B cell (primary cell): ENCODE measurements at regions not wholly inside any gene's neighbourhood (a gene's known extent, or its start where the extent isn't known, plus 50 kb on each side); places are given as distances from the start of the nearest gene placed in this dataset.

ENCODE experiments used
- EZH2 ChIP-seq: IDR thresholded peaks from 2 replicates; pipeline ENCODE4 v1.6.1; 2012; ENCODE audit warnings: borderline replicate concordance, low read depth, mild to moderate bottlenecking, moderate library complexity, low read length; ENCODE audit not compliant: insufficient read depth, poor library complexity, severe bottlenecking
- TF ChIP-seq, protein P1 (sequence below): fragments of 200-600 bp; IDR thresholded peaks from one replicate; pipeline ENCODE4 v1.8.0; 2022; ENCODE audit warnings: antibody characterized with exemption, mild to moderate bottlenecking

DNA sequence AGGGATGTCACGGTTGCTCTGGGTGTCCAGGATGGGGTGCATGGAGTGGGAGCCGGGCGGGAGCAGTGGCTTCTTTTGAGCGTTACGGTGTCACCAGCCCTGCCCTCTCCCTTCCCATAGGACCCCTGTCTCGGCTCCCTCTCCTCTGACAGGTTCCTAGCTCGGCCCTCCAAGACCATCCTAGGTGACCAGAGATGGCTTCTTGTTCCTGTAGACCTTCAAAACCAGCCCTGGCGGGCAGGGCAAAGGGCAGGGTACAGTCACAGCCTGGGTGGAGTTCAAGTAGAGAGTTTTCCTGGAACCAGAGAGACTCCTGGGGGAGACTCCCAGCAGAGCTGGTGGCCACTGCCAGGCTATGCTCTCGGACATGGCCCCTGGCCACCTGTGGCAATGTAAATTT, 345.6 kb upstream of the AJAP1 start:
- no peak for TF ChIP-seq EZH2
- TF ChIP-seq, protein P1, sequence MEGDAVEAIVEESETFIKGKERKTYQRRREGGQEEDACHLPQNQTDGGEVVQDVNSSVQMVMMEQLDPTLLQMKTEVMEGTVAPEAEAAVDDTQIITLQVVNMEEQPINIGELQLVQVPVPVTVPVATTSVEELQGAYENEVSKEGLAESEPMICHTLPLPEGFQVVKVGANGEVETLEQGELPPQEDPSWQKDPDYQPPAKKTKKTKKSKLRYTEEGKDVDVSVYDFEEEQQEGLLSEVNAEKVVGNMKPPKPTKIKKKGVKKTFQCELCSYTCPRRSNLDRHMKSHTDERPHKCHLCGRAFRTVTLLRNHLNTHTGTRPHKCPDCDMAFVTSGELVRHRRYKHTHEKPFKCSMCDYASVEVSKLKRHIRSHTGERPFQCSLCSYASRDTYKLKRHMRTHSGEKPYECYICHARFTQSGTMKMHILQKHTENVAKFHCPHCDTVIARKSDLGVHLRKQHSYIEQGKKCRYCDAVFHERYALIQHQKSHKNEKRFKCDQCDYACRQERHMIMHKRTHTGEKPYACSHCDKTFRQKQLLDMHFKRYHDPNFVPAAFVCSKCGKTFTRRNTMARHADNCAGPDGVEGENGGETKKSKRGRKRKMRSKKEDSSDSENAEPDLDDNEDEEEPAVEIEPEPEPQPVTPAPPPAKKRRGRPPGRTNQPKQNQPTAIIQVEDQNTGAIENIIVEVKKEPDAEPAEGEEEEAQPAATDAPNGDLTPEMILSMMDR = no peak
